ENCODE measurements at regions not wholly inside any gene's neighbourhood (a gene's known extent, or its start where the extent isn't known, plus 50 kb on each side); places are given as distances from the start of the nearest gene placed in this dataset.

GRCh38 chr5:23242891-23243290 is 264.5 kb upstream of the PRDM9 start:
- TF ChIP-seq POLR2AphosphoS5 (IDR thresholded peaks at IDR 0.05; ENCODE audit: low read depth, low read length) (no peak), REST (IDR thresholded peaks at IDR 0.05; ENCODE audit: insufficient read depth in 1 of 2, low read depth in 2 of 2, low read length in 1 of 2) (no peak), TCF7L2 (IDR thresholded peaks at IDR 0.05; ENCODE audit: low read depth, low read length) (no peak), SIN3A (IDR thresholded peaks at IDR 0.05; ENCODE audit: borderline replicate concordance, insufficient read depth, low read depth, low read length) (no peak)
- TF ChIP-seq, protein P1, sequence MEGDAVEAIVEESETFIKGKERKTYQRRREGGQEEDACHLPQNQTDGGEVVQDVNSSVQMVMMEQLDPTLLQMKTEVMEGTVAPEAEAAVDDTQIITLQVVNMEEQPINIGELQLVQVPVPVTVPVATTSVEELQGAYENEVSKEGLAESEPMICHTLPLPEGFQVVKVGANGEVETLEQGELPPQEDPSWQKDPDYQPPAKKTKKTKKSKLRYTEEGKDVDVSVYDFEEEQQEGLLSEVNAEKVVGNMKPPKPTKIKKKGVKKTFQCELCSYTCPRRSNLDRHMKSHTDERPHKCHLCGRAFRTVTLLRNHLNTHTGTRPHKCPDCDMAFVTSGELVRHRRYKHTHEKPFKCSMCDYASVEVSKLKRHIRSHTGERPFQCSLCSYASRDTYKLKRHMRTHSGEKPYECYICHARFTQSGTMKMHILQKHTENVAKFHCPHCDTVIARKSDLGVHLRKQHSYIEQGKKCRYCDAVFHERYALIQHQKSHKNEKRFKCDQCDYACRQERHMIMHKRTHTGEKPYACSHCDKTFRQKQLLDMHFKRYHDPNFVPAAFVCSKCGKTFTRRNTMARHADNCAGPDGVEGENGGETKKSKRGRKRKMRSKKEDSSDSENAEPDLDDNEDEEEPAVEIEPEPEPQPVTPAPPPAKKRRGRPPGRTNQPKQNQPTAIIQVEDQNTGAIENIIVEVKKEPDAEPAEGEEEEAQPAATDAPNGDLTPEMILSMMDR (IDR thresholded peaks at IDR 0.05), result no peak
